K562 (cell line): ENCODE measurements at regions not wholly inside any gene's neighbourhood (a gene's known extent, or its start where the extent isn't known, plus 50 kb on each side); places are given as distances from the start of the nearest gene placed in this dataset.

Experiments
- ATAC-seq: fragments of 200-7000 bp; cut with Tn5 transposase; 3 replicates; pipeline ENCODE4 v1.9.1; 2020; ENCODE audit warnings: moderate library complexity
- BruUV-seq: library from RNA; stranded (reverse); fragments of 400-500 nt; replicated peaks from 2 replicates; lab custom pipeline; 2021; lab: Mats Ljungman, UMichigan
- CTCF ChIA-PET: fragments of 300-600 bp; formaldehyde crosslinking; extraction: SDS; loops from one replicate; lab custom pipeline; 2021; ENCODE audit warnings: low intra/inter-chr PET ratio; lab: Yijun Ruan, JAX
- POLR2A ChIA-PET: fragments of 300-600, 350-650 bp; sonication (Branson Sonifier 250); formaldehyde crosslinking; extraction: SDS; loops from one replicate; lab custom pipeline; 2021; ENCODE audit warnings: antibody characterized with exemption, inconsistent platforms; lab: Yijun Ruan, JAX
- DNase-seq, 4 experiments: peaks; one replicate each; pipeline versions ENCODE4 v3.0.0 to v3.0.0-alpha.2; 2011 to 2018; ENCODE audit warnings: low spot score in 3 of 4, mixed read lengths in 3 of 4; ENCODE audit errors: extremely low read depth in 1 of 4
- FAIRE-seq: peaks from 2 replicates; lab custom pipeline; 2011; peaks lifted over from hg19 to GRCh38; lab: Jason Lieb, UNC
- H2AFZ ChIP-seq: 2 replicates; pipeline ENCODE4 v1.6.0; 2011; ENCODE audit warnings: low read depth, low read length, control low read depth, inconsistent platforms
- H3K27ac ChIP-seq: fragments of 200-600 bp; 3 replicates; pipeline ENCODE4 v1.8.0; 2011; ENCODE audit warnings: low read depth, mild to moderate bottlenecking, control low read depth, inconsistent platforms, low read length, moderate library complexity, mixed read lengths; ENCODE audit errors: extremely low read depth
- H3K27me3 ChIP-seq, 2 experiments: fragments of 300-600 bp in 1 of 2; 2 replicates in 1 of 2; 3 replicates in 1 of 2; pipeline versions ENCODE4 v1.6.0 to v1.8.0; 2011; ENCODE audit warnings: inconsistent platforms in 2 of 2, low read length in 2 of 2, mild to moderate bottlenecking in 1 of 2, mixed read lengths in 1 of 2, moderate library complexity in 1 of 2; ENCODE audit not compliant: control insufficient read depth in 2 of 2, insufficient read depth in 2 of 2
- H3K36me3 ChIP-seq: fragments of 300-600 bp; 3 replicates; pipeline ENCODE4 v1.8.0; 2011; ENCODE audit warnings: mild to moderate bottlenecking, low read length, inconsistent platforms; ENCODE audit not compliant: control insufficient read depth, insufficient read depth
- H3K4me1 ChIP-seq, 2 experiments: fragments of 200-600 bp in 1 of 2; replicated peaks in 1 of 2; 2 replicates in 1 of 2; 3 replicates in 1 of 2; pipeline versions ENCODE4 v1.5.1 to v1.8.0; 2011; ENCODE audit warnings: inconsistent platforms in 2 of 2, low read length in 2 of 2, mild to moderate bottlenecking in 1 of 2, mixed read lengths in 1 of 2, moderate library complexity in 1 of 2; ENCODE audit not compliant: control insufficient read depth in 2 of 2, insufficient read depth in 2 of 2
- H3K4me2 ChIP-seq: 2 replicates; pipeline ENCODE4 v1.6.1; 2011; ENCODE audit warnings: low read length, control low read depth, inconsistent platforms, mixed read lengths; ENCODE audit not compliant: insufficient read depth
- H3K4me3 ChIP-seq: fragments of 200-600 bp; sonication (generic), shearing (Covaris generic); 2 replicates; pipeline ENCODE4 v1.5.1; 2016; ENCODE audit warnings: control low read depth, inconsistent platforms
- H3K79me2 ChIP-seq: fragments of 200-600 bp; 3 replicates; pipeline ENCODE4 v1.8.0; 2011; ENCODE audit warnings: low read length, inconsistent platforms; ENCODE audit not compliant: control insufficient read depth, insufficient read depth
- H3K9ac ChIP-seq, 2 experiments: 2 replicates each; pipeline versions ENCODE4 v1.6.0 to v1.6.1; 2011; ENCODE audit warnings: low read depth in 2 of 2, low read length in 2 of 2, control low read depth in 1 of 2, inconsistent platforms in 1 of 2, mild to moderate bottlenecking in 1 of 2, mixed read lengths in 1 of 2; ENCODE audit not compliant: insufficient read depth in 1 of 2
- H3K9me1 ChIP-seq: one replicate; pipeline ENCODE4 v1.6.0; 2011; ENCODE audit warnings: inconsistent platforms, mild to moderate bottlenecking, low read length, moderate library complexity; ENCODE audit not compliant: control insufficient read depth, insufficient read depth
- H3K9me3 ChIP-seq: replicated peaks from 2 replicates; pipeline ENCODE4 v1.5.1; 2011; ENCODE audit warnings: low read depth, low read length, inconsistent platforms; ENCODE audit not compliant: control insufficient read depth, insufficient read depth
- H4K20me1 ChIP-seq: replicated peaks from 2 replicates; pipeline ENCODE4 v1.6.1; 2011; ENCODE audit warnings: low read length, inconsistent platforms, mixed read lengths; ENCODE audit not compliant: control insufficient read depth, insufficient read depth
- CREB1 ChIP-seq, 2 experiments: sonication (generic) in 1 of 2; formaldehyde crosslinking in 1 of 2; IDR thresholded peaks; 2 replicates each; pipeline versions ENCODE4 v1.6.1 to v1.8.0; 2012 to 2022; ENCODE audit warnings: inconsistent platforms in 1 of 2, mild to moderate bottlenecking in 1 of 2, missing genetic modification reagents in 1 of 2, moderate library complexity in 1 of 2
- ESRRA ChIP-seq: fragments of 450-650 bp; IDR thresholded peaks from 2 replicates; pipeline ENCODE4 v1.6.1; 2014; ENCODE audit warnings: low read depth, mild to moderate bottlenecking, moderate library complexity, borderline replicate concordance
- GABPA ChIP-seq: fragments of 200-800 bp; sonication (Bioruptor generic); conservative IDR thresholded peaks from 2 replicates; pipeline ENCODE4 v1.6.1; 2016; ENCODE audit warnings: low read depth, missing genetic modification characterization, missing compliant biosample characterization
- HDAC2 ChIP-seq: fragments of 450-650 bp; IDR thresholded peaks from 2 replicates; pipeline ENCODE4 v1.6.1; 2016; ENCODE audit warnings: mild to moderate bottlenecking
- KLF16 ChIP-seq: IDR thresholded peaks from 2 replicates; pipeline ENCODE4 v1.6.1; 2016; ENCODE audit warnings: antibody characterized with exemption
- PCBP1 ChIP-seq: fragments of 200-400 bp; formaldehyde crosslinking; IDR thresholded peaks from 2 replicates; pipeline ENCODE4 v1.6.1; 2018; ENCODE audit warnings: mild to moderate bottlenecking, low read depth, low read length; ENCODE audit not compliant: poor library complexity, severe bottlenecking
- POLR3G ChIP-seq: IDR thresholded peaks from 2 replicates; pipeline ENCODE4 v1.6.1; 2011; ENCODE audit not compliant: insufficient read length, insufficient replicate concordance; ENCODE audit errors: extremely low read depth
- RBM25 ChIP-seq: fragments of 200-400 bp; formaldehyde crosslinking; IDR thresholded peaks from 2 replicates; pipeline ENCODE4 v1.6.1; 2018; ENCODE audit warnings: low read length, low read depth, moderate library complexity; ENCODE audit not compliant: severe bottlenecking
- ZNF24 ChIP-seq: fragments of 450-650 bp; IDR thresholded peaks from 2 replicates; pipeline ENCODE4 v1.6.1; 2016
- ZNF263 ChIP-seq: sonication (generic); formaldehyde crosslinking; IDR thresholded peaks from 2 replicates; pipeline ENCODE4 v1.8.0; 2022; ENCODE audit warnings: mild to moderate bottlenecking, missing genetic modification reagents, borderline replicate concordance
- ZNF280B ChIP-seq: fragments of 250-450 bp; sonication (Bioruptor Pico); IDR thresholded peaks from 2 replicates; pipeline ENCODE4 v1.5.1; 2021; ENCODE audit warnings: mild to moderate bottlenecking
- ZNF407 ChIP-seq: fragments of 450-650 bp; IDR thresholded peaks from 2 replicates; pipeline ENCODE4 v1.6.1; 2016; ENCODE audit warnings: low read depth
- ZNF57 ChIP-seq: fragments of 450-650 bp; formaldehyde crosslinking; IDR thresholded peaks from 2 replicates; pipeline ENCODE4 v1.4.0; 2020; ENCODE audit warnings: mild to moderate bottlenecking, moderate library complexity
- WGBS: fragments of 100-300 bp; shearing (Covaris generic); methylation state at CpG from one replicate; pipeline ENCODE4 v1.1.6; 2016; ENCODE audit warnings: low coverage, mixed read lengths; ENCODE audit not compliant: insufficient coverage; ENCODE audit errors: missing lambda C conversion rate; 5-methylcytosine and 5-hydroxymethylcytosine counted together
- in situ Hi-C: fragments of 300-500 bp; cut with MboI; formaldehyde crosslinking; loops from 4 replicates; pipeline ENCODE4 v1.15.0; 2018; ENCODE audit warnings: inconsistent platforms, mixed read lengths
- intact Hi-C: fragments of 100-400 bp; cut with micrococcal nuclease; formaldehyde crosslinking; loops from 2 replicates; pipeline ENCODE4 v1.14.2; 2022

GRCh38 chr10:3660753-3661152 lies 124.3 kb downstream of the KLF6 start:
- in situ Hi-C loops, result no loop called here
- no peak overlapping the region for H3K9ac ChIP-seq
- intact Hi-C loops, result loop anchor here (10.0 kb wide), 1 partner anchor 354 kb away; no protein-coding TSS in a partner anchor
- H3K4me1 ChIP-seq, result peaks cover 14 to 19% of the 10 kb centered on the region in 2 experiments
- BruUV-seq, result no TSS peak
- no peak overlapping the region for H3K27ac ChIP-seq
- no peaks in the 10 kb centered on the region for H4K20me1 ChIP-seq
- ChIA-PET POLR2A (no interaction called here), CTCF (no interaction called here)
- no peaks in the 10 kb centered on the region for H3K79me2 ChIP-seq
- no peaks in the 10 kb centered on the region for H3K27me3 ChIP-seq
- H3K4me2 ChIP-seq, result no peak overlapping the region
- peaks cover 3% of the 10 kb centered on the region for H3K9me1 ChIP-seq
- no peak overlapping the region for H2AFZ ChIP-seq
- FAIRE-seq (no peak), DNase-seq (no peak), ATAC-seq (no peak)
- WGBS, result 77% methylated on average over 5 of the region's 7 CpGs
- no peaks in the 10 kb centered on the region for H3K36me3 ChIP-seq
- H3K4me3 ChIP-seq, result no peak overlapping the region
- H3K9me3 ChIP-seq, result no peaks in the 10 kb centered on the region
- TF ChIP-seq RBM25 (no peak), CREB1 (IDR thresholded peaks at IDR 0.05) (no peak), CREB1 (CRISPR knock-in tag; IDR thresholded peaks at IDR 0.05) (no peak), HDAC2 (no peak), POLR3G (no peak), PCBP1 (no peak), ZNF24 (no peak), GABPA (tag) (no peak), ZNF263 (CRISPR knock-in tag) (no peak), ZNF407 (no peak), ZNF280B (CRISPR knock-in tag) (no peak), ESRRA (no peak), ZNF57 (no peak), KLF16 (no peak)
